ENCODE measurements at regions not wholly inside any gene's neighbourhood (a gene's known extent, or its start where the extent isn't known, plus 50 kb on each side); places are given as distances from the start of the nearest gene placed in this dataset.

GRCh38 chr13:108363666-108364065, 94.1 kb downstream of the TNFSF13B start:
- Mint-ChIP-seq H3K9me3 (no peaks in the 10 kb centered on the region; a peak in 2 of 5 replicates), H3K4me3 (no peak overlapping the region), H3K4me1 (peaks cover 5 to 9% of the 10 kb centered on the region in 2 experiments), H3K27me3 (ENCODE audit: low read depth) (no peaks in the 10 kb centered on the region), H3K27ac (no peak overlapping the region; a peak in 1 of 7 replicates), H3K36me3 (ENCODE audit: insufficient read depth in 1 of 3, low read depth in 3 of 3) (no peaks in the 10 kb centered on the region)
- H2AFZ ChIP-seq (ENCODE audit: low read length), result no peak overlapping the region
- no peak overlapping the region for H2BK20ac ChIP-seq (ENCODE audit: low read depth, low read length, poor library complexity, severe bottlenecking)
- no peak overlapping the region for H3K4me2 ChIP-seq (ENCODE audit: insufficient read depth, insufficient read length, low read length)
- H3K4me1 ChIP-seq (ENCODE audit: insufficient read depth, low read length), result peaks cover 5% of the 10 kb centered on the region; the same call in 1 of the 2 replicates
- no peaks in the 10 kb centered on the region for H3K27me3 ChIP-seq (ENCODE audit: insufficient read depth, low read length)
- no peak overlapping the region for H2BK12ac ChIP-seq (ENCODE audit: insufficient read length, low read depth, low read length)
- H3T11ph ChIP-seq (ENCODE audit: low read length), result no peak overlapping the region
- H3K9ac ChIP-seq (ENCODE audit: extremely low read depth, insufficient read length, low read length), result no peak overlapping the region
- no peak overlapping the region for H2BK5ac ChIP-seq (ENCODE audit: insufficient read length, low read length)
- no peak overlapping the region for H3K18ac ChIP-seq (ENCODE audit: insufficient read length, low read depth, low read length)
- H3K23me2 ChIP-seq (ENCODE audit: insufficient read length, low read depth, low read length, poor library complexity, severe bottlenecking), result no peaks in the 10 kb centered on the region
- H3K4ac ChIP-seq (ENCODE audit: low read depth, low read length), result no peak overlapping the region
- WGBS (ENCODE audit: extremely low coverage, insufficient read length, low lambda C conversion rate), result no CpG with 5 or more reads among the region's 5 CpGs
- H4K20me1 ChIP-seq (ENCODE audit: control insufficient read depth, insufficient read depth, insufficient read length), result no peaks in the 10 kb centered on the region
- DNase-seq, result no peak
- H4K8ac ChIP-seq (replicated peaks; ENCODE audit: insufficient read length, low read depth, low read length), result no peak overlapping the region
- no peak for TF ChIP-seq CTCF (conservative IDR thresholded peaks at IDR 0.05)
- H3K27ac ChIP-seq (ENCODE audit: insufficient read length, low read depth, low read length), result no peak overlapping the region
- H4K91ac ChIP-seq (ENCODE audit: insufficient read length, low read depth, low read length), result no peak overlapping the region
- H2BK120ac ChIP-seq (ENCODE audit: low read depth, low read length, poor library complexity, severe bottlenecking), result no peak overlapping the region
- no peak overlapping the region for H4K5ac ChIP-seq (ENCODE audit: insufficient read length, low read depth, low read length)
- no peak overlapping the region for H3K14ac ChIP-seq (ENCODE audit: insufficient read depth, low read length)
- H3K79me2 ChIP-seq (ENCODE audit: insufficient read depth, low read length), result no peaks in the 10 kb centered on the region
- no peaks in the 10 kb centered on the region for H3K79me1 ChIP-seq (ENCODE audit: insufficient read depth, low read depth, low read length, poor library complexity, severe bottlenecking)
- H2BK15ac ChIP-seq (ENCODE audit: low read depth, low read length), result no peak overlapping the region
- no peak overlapping the region for H2AK5ac ChIP-seq (ENCODE audit: insufficient read length, low read length)
- no peak overlapping the region for H3K56ac ChIP-seq (ENCODE audit: insufficient read length, low read depth, low read length)
- no peaks in the 10 kb centered on the region for H3K9me3 ChIP-seq (ENCODE audit: control insufficient read depth, low read depth, low read length)
- H3K23ac ChIP-seq (ENCODE audit: insufficient read length, low read depth, low read length), result no peak overlapping the region
